Psoas muscle (tissue), 7 donors: ENCODE measurements at regions not wholly inside any gene's neighbourhood (a gene's known extent, or its start where the extent isn't known, plus 50 kb on each side); places are given as distances from the start of the nearest gene placed in this dataset.

Source experiments
- ATAC-seq, 4 donors: fragments of 200-7000 bp; cut with Tn5 transposase; one replicate each; pipeline ENCODE4 v1.9.1; 2020; ENCODE audit warnings: moderate library complexity in 3 of 4, mild to moderate bottlenecking in 2 of 4
- DNase-seq, 2 donors: peaks; one replicate each; pipeline ENCODE4 v3.0.0-alpha.2; 2020
- H3K27ac ChIP-seq: fragments of 200-600 bp; one replicate; pipeline ENCODE4 v1.8.0; 2022
- H3K27me3 ChIP-seq, 3 donors: fragments of 200-600 bp in 1 of 3; one replicate each; pipeline versions ENCODE4 v1.6.1 to v1.8.0; 2013 to 2022; ENCODE audit warnings: low read length in 2 of 3, mild to moderate bottlenecking in 2 of 3, moderate library complexity in 1 of 3; ENCODE audit not compliant: insufficient read depth in 3 of 3
- H3K36me3 ChIP-seq, 2 donors: fragments of 200-600 bp in 1 of 2; one replicate each; pipeline versions ENCODE4 v1.6.1 to v1.8.0; 2013 to 2022; ENCODE audit warnings: low read depth in 1 of 2, mild to moderate bottlenecking in 1 of 2, moderate library complexity in 1 of 2; ENCODE audit not compliant: insufficient read depth in 1 of 2
- H3K4me1 ChIP-seq: fragments of 200-600 bp; one replicate; pipeline ENCODE4 v1.8.0; 2022
- H3K4me3 ChIP-seq: fragments of 200-600 bp; one replicate; pipeline ENCODE4 v1.8.0; 2022; ENCODE audit warnings: mild to moderate bottlenecking
- H3K9me3 ChIP-seq: fragments of 200-600 bp; one replicate; pipeline ENCODE4 v1.8.0; 2022
- WGBS, 3 donors: extraction: QIAGEN DNeasy Blood & Tissue Kit; methylation state at CpG; one replicate each; pipeline versions ENCODE4 v1.1.6 to v1.1.7; 2013; 5-methylcytosine and 5-hydroxymethylcytosine counted together
- intact Hi-C, 2 donors: fragments of 100-400 bp; cut with DNase I; formaldehyde crosslinking; loops; one replicate each; pipeline versions ENCODE4 v1.11.0 to v1.14.2; 2022
- TF ChIP-seq, protein P1 (sequence below): fragments of 200-600 bp; IDR thresholded peaks from one replicate; pipeline ENCODE4 v1.8.0; 2022; ENCODE audit warnings: antibody characterized with exemption
- donor health status: healthy with polysubstance abuse.
- donor health status: DM: no; HTN: no; CAD: no; lungs with moderate emphysema.
- donor health status: Bipolar disorder and iron deficiency.
- donor health status: healthy.
- donor health status: DM: yes; HTN: yes; CAD: no.
- donor health status: DM: no; HTN: no; CAD: no.
- donor health status: DM: yes; HTN: yes; CAD: no.

DNA sequence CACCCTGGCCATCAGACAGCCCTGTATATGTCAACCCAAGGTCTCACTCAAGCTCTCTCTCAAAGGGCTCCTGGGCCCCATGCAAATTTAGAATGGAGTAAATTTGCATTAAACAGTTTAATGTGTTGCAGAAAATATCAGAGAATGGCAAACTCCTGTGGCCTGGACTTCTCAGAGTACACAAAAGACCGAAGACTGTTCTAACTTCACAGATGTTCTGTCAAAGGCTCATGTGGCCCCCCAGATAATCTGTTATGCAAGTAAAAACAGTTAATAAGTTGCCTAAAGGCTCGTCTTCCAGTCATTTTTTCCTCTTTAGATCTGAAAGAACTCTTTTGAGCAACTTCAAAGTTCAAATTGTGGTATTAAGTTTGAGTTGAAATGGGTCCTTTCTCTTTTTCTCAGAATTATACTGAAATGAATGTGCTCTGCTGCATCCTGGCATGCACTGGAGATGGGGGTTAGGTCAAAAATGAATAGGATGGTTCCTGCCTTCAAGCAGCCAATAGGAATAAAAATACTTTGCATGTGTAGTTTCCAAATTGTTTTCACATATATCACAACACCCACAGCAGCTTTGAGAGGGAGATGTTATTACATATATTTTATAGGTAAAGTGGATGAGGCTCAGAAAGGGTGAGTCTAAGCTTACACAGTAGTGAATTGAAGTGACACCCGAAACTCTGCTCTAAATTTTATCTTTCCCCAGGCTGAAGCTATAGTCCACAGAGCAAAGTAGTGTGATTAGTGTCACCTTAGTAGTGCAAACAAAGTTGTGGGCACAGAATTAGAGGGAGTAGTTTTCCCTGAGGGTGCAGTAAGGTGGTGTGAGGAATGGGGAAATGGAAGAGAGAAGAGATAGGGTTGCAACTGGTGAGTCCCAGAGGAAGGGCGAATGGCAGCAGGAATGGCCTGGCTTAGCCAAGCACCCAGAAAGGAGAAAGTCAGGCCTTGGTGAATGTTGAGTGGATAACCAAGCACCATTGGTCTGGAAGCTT lies 205.0 kb upstream of the RFC3 start:
- DNase-seq = no peak
- H3K4me3 ChIP-seq = no peak overlapping the region
- 88 to 95% (median 95%) methylated on average over 4 of the region's 4 CpGs for WGBS, 3 donors
- no peaks in the 10 kb centered on the region for H3K27me3 ChIP-seq
- intact Hi-C loops = loop anchor here in 1 of 2 donors (1.0 kb wide), 1 partner anchor 42 kb away; no protein-coding TSS in a partner anchor
- H3K9me3 ChIP-seq = no peaks in the 10 kb centered on the region
- TF ChIP-seq, protein P1, sequence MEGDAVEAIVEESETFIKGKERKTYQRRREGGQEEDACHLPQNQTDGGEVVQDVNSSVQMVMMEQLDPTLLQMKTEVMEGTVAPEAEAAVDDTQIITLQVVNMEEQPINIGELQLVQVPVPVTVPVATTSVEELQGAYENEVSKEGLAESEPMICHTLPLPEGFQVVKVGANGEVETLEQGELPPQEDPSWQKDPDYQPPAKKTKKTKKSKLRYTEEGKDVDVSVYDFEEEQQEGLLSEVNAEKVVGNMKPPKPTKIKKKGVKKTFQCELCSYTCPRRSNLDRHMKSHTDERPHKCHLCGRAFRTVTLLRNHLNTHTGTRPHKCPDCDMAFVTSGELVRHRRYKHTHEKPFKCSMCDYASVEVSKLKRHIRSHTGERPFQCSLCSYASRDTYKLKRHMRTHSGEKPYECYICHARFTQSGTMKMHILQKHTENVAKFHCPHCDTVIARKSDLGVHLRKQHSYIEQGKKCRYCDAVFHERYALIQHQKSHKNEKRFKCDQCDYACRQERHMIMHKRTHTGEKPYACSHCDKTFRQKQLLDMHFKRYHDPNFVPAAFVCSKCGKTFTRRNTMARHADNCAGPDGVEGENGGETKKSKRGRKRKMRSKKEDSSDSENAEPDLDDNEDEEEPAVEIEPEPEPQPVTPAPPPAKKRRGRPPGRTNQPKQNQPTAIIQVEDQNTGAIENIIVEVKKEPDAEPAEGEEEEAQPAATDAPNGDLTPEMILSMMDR = no peak
- ATAC-seq = no peak
- no peaks in the 10 kb centered on the region for H3K36me3 ChIP-seq
- H3K27ac ChIP-seq = no peak overlapping the region
- peaks cover 11% of the 10 kb centered on the region for H3K4me1 ChIP-seq

DNA sequence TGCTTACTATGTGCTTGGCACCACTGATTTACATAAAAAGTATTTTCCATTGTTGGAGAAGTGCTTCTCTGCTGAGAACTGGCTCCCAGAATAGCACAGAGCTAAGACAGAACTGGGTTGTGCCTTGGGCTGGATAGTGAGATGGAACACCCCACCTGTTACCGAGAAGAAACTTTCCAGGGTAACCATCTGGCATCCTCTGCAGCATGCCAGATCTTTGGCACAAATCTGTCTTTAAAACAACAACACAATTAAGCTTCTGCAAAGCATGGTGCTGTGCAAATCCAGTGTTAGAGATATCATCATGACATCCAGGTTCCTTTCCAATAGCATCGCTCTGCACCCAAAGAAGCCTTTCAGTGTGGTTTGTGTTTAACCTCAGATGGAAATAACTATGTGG lies 202.5 kb upstream of the RFC3 start:
- TF ChIP-seq, protein P1 = no peak
- no peak for DNase-seq
- H3K27ac ChIP-seq = no peak overlapping the region
- H3K4me3 ChIP-seq = no peak overlapping the region
- ATAC-seq = peak in 1 of 4 donors; percentile 44
- intact Hi-C loops = no loop called here
- no peaks in the 10 kb centered on the region for H3K9me3 ChIP-seq
- WGBS, 3 donors = 20 to 35% (median 28%) methylated on average over 2 of the region's 2 CpGs
- H3K36me3 ChIP-seq = no peaks in the 10 kb centered on the region
- peaks cover 11% of the 10 kb centered on the region for H3K4me1 ChIP-seq
- H3K27me3 ChIP-seq = no peaks in the 10 kb centered on the region

DNA sequence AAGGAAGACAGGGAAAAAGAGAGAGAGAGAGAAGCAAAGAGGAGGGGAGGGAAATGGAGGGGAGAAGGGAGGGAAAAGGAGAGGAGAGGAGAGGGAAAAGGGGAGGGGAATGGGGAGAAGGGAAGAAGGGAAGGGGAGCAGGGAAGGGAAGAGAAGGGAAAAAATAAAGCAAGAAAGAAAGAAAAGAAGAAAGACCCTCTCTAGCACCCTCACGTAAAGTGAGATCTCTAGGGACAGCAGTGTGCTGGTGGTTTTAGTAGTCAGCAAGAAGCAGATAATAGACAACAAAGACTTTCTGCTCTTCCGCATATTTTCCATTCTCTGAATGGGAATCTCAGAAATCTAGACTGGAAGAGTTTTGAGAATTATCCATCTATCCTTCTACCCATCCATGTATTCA lies 201.8 kb upstream of the RFC3 start:
- ATAC-seq (no peak), DNase-seq (no peak)
- H3K36me3 ChIP-seq = no peaks in the 10 kb centered on the region
- no peak overlapping the region for H3K4me3 ChIP-seq
- H3K27ac ChIP-seq = no peak overlapping the region
- 95 to 98% (median 97%) methylated on average over 2 of the region's 2 CpGs for WGBS, 3 donors
- H3K4me1 ChIP-seq = peaks cover 11% of the 10 kb centered on the region
- no peaks in the 10 kb centered on the region for H3K9me3 ChIP-seq
- TF ChIP-seq, protein P1 = no peak
- H3K27me3 ChIP-seq = no peaks in the 10 kb centered on the region
- intact Hi-C loops = no loop called here

- no peak for DNase-seq
- ATAC-seq = no peak
- TF ChIP-seq, protein P1 = no peak
- H3K4me3 ChIP-seq = no peak overlapping the region
- no peaks in the 10 kb centered on the region for H3K36me3 ChIP-seq
- WGBS, 3 donors = 90 to 96% (median 92%) methylated on average over 2 of the region's 2 CpGs
- no peak overlapping the region for H3K27ac ChIP-seq
- no peaks in the 10 kb centered on the region for H3K9me3 ChIP-seq
- peaks cover 11% of the 10 kb centered on the region for H3K4me1 ChIP-seq
- H3K27me3 ChIP-seq = no peaks in the 10 kb centered on the region
- intact Hi-C loops = no loop called here
Measured at GRCh38 chr13:33617055-33617454, 200.9 kb upstream of the RFC3 start.
